GM18873 (cell line): ENCODE measurements at regions not wholly inside any gene's neighbourhood (a gene's known extent, or its start where the extent isn't known, plus 50 kb on each side); places are given as distances from the start of the nearest gene placed in this dataset.
"Not testable (repeated sequence)": the region's sequence is repeated elsewhere in the genome, so short reads cannot be mapped to it uniquely, and the experiment has no call there.

Experiments used
- ATAC-seq: cut with Tn5 transposase; IDR thresholded peaks from one replicate; pipeline ENCODE4 v1.9.1; 2021; ENCODE audit warnings: mild to moderate bottlenecking, moderate library complexity, moderate number of reproducible peaks; ENCODE audit not compliant: unreplicated experiment, low FRiP score

DNA sequence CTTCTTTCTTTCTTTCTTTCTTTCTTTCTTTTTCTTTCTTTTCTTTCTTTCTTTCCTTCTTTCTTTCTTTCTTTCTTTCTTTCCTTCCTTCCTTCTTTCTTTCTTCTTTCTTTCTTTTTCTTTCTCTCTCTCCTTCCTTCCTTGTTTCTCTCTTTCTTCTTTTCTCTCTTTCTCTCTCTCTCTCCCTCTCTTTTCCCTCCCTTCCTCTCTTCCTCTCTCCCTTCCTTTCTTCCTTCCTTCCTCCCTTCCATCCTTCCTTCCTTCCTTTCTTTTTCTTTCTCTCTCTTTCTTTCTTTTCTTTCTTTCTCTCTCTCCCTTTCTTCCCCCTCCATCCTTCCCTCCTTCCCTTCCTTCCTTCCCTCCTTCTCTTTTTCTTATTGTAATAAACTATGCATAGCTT is 105.5 kb downstream of the ZBTB18 start:
- not testable (repeated sequence) for ATAC-seq

GRCh38 chr1:244157731-244158438 is 106.8 kb downstream of the ZBTB18 start:
- ATAC-seq: no peak

DNA sequence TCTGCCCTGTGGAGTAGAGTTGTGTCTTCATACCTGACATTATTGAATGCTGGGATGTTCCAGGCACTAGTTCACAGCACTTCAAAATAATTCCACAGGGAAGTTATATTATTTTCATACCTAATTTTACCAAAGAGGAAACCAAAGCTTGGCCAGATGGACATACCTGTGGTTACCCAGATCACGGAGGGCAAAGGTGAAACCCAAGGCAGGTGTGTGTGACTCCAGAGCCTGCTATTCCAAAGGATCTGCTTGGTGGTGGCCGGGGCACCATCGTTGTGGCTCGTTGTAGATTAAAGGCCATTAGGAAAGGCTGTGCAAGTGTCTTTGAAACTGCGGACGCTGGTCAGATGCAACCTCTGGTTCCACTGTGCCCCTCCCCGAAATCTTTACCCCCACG is 108.6 kb downstream of the ZBTB18 start:
- no peak for ATAC-seq

DNA sequence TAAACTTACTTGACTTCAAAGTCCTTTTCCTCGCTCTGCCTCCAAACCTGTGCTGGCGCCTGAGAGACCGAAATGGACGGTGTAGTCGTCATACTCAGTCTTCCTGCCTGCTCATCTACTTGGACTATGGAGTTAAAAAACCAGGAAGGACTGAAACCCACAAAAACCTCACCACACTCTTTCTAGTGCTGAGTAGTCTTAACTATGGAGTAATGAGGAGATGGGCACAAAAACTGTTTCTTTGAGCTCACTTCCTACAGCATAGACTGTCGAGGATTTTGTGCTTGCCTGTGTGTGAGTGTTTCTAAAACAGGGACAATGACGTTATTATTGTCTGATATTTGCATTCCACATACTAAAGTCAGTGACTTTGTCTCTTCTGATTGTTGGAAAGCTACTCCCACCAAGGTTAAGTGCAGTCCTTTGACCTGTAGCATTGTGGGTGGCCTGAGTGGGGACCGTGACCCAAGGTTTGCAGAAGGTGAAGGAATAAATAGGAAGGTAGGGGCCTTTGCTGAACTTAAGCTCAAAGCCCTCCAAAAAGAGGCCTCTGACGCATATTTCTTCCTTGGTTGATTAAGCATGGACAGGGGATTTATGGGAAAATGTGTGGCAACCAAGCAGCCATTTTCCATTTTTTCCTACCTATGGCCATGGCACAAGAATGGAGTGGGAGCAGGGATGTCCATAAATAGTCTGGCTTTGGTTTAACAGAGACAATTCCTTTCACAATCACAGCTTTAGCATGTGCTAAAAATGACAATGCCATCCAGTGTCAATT is 109.6 kb downstream of the ZBTB18 start:
- no peak for ATAC-seq

GRCh38 chr1:244161236-244161510 is 110.1 kb downstream of the ZBTB18 start:
- no peak for ATAC-seq

DNA sequence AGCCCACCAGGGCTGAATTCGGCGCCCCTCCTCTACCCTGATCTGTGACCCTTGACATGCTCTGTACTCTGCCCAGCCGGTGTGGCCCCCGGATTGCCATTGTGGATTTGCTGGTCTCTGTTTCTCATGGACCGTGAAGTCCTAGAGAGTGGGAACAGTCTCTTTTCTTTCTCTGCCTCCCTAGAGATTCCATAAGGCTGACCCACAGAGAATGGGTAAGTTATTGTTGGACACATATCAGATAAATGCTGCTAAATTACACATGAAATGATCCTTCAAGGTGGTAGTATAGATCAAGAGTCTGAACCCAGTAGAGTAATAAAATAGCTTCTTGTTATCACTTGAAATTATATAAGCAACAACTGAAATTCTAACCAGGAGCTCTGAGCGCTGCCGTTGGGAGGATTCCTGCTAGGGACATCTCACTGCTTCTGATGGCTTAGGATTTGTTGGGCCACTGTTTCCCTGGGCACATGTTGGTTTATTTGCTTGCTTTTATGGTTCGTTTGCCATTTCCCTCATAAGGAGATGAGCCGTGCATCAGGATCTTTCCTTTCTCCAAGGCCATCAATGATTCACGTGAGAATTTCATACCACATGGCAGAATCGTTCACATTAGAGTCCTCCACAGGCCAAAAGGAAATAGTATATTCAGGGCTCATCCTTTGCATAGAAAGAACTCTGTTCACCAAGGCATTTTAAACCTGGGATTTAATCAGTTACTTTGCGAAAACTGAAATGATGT is 111.9 kb downstream of the ZBTB18 start:
- ATAC-seq: no peak

- no peak for ATAC-seq
These were observed 112.9 kb downstream of the ZBTB18 start for GRCh38 chr1:244163861-244164510.

GRCh38 chr1:244164511-244164890 is 113.4 kb downstream of the ZBTB18 start:
- no peak for ATAC-seq

DNA sequence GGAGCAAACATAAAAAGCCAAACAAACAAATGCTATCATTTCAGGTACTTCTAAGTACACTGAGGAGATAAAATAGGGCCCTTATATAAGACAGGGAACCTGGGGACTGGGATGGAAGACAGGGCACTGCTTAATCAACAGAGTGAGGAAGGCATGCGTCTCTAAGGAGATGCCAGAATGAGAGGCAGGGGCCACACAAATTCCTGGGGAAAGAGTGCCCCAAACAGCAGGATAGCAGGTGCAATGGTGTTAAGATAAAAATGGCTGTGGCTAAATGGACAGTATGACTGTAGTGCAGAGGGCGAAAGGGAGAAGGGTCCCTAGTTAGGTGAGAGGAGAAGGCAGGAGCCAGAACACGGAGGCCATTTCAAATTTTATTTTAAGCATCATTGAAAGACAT is 113.9 kb downstream of the ZBTB18 start:
- ATAC-seq: no peak

- no peak for ATAC-seq
These were observed 114.6 kb downstream of the ZBTB18 start for GRCh38 chr1:244165701-244166100.

DNA sequence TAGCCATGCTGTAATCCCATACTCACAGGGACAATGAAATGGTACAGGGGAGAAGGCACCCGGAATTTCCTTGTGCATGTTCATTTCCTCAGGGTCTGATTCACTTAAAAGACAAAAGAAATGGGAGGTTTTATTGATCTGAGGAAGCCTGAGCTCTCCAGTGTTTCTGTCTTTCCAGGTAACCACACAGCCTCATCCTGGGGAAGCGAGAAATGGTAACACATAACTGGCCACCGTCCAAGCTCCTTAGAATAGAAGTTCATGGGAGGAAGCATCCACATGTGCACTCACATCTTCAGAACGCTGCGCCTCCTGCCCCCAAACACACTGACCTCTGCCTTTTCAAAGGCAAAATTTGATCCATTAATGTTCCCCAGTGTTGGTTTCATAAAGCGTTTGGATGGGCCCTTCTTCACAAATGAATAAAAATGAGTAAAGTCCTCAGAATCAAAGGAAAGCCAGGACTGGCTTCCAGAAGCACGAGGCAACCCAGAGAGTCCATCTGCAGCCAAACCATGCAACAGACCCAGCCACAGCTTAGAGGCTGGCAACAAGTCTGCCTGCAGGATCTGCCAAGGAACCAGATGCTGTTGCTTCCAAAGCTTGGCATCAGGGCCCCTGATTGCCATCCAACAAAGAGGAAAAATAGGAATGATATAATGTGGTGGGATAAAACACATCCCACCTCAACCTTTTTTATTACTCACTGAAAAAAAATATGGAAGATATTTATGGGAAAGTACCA is 120.3 kb downstream of the ZBTB18 start:
- ATAC-seq: no peak

GRCh38 chr1:244173240-244173639 is 122.2 kb downstream of the ZBTB18 start:
- no peak for ATAC-seq

DNA sequence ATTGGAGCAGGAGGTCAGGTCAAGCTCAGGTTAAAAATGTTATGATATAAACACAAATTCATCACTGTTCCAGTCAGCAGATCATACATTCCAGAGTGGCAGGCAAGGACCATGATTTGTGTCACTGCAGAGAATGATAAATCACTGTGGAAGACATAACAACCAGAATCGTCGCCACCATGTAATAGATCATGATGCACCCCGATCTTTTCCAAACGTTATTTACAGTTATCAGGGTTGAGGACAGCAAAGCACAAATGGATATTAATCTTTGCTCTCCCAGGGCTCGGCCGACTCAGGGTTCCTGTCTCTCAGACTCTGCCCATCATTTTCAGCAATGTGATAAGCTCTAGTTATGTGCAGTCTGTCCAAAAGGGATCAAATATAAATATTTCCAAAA is 122.7 kb downstream of the ZBTB18 start:
- ATAC-seq: no peak

DNA sequence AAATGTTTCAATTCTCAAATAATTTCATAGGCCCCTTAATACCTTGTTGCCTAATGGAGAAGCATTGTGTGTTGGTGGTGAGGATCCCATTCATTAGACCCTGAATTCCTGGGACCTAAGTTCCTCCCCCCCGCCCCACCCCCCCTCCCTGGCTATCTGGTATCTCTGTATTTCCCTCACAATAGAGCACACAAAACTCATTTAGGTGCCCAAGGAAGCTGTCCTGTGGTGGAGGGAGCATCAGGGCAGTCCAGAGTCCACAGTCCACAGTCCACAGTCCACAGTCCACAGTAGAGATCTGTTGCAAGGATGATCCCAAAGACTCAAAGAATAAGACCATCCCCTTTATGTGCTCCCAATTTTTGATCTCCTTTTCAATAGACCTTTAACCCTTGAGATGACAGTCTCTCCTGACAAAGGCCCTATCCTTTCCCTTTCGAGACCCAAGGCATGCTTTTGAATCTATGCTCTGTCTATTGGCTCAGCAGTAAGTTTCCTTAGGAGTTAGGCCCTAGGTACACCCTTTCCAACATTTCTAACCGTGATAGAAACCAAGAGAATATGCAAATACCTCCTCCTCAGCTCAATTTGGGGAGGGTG is 123.9 kb downstream of the ZBTB18 start:
- ATAC-seq: no peak

- ATAC-seq: no peak
These were observed 125.1 kb downstream of the ZBTB18 start for GRCh38 chr1:244176201-244176600.

- ATAC-seq: no peak
These were observed 129.2 kb downstream of the ZBTB18 start for GRCh38 chr1:244180256-244180655.

- ATAC-seq: no peak
These were observed 130.8 kb downstream of the ZBTB18 start for GRCh38 chr1:244181867-244182266.

- no peak for ATAC-seq
These were observed 132.0 kb downstream of the ZBTB18 start for GRCh38 chr1:244183037-244183436.

DNA sequence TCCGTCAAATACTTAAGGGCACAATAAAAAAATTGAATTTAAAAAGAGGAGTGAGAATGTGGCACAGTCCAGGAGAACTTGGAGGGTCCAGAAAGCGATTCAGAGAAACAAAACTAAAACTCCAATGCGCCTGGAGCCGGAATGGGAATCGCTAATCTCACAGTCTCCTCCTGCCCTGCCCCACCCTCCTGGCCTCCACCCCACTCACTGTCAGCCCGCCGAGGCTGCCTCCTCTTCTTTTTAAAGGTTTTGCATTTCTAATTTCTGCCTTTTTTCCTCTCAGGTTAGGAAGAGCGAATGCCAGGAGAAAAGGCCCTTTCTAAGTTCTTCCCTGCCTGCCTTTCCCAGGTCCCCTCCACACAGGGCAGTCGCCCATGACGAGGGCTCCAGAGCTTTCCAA is 135.3 kb downstream of the ZBTB18 start:
- ATAC-seq: no peak

GRCh38 chr1:244187310-244187709 is 136.2 kb downstream of the ZBTB18 start:
- ATAC-seq: no peak
